Stimulated activated CD8-positive, alpha-beta memory T cell treated with anti-CD3 and anti-CD28 coated beads, Interleukin-15, amount 100 ng/mL, for 4 hours (primary cell): ENCODE measurements at regions not wholly inside any gene's neighbourhood (a gene's known extent, or its start where the extent isn't known, plus 50 kb on each side); places are given as distances from the start of the nearest gene placed in this dataset.
A peak's percentile ranks its signal among the peaks of the same experiment; 100 is the strongest.
"Not testable (repeated sequence)": the region's sequence is repeated elsewhere in the genome, so short reads cannot be mapped to it uniquely, and the experiment has no call there.

Experiments
- DNase-seq, 2 donors: peaks; one replicate each; pipeline ENCODE4 v3.0.0-alpha.2; 2020; ENCODE audit warnings: low read depth in 2 of 2

- DNase-seq = no peak
These were observed 197.4 kb upstream of the TBL1X start for GRCh38 chrX:9267415-9267814.

- DNase-seq = no peak
These were observed 195.7 kb upstream of the TBL1X start for GRCh38 chrX:9269134-9269533.

- DNase-seq = no peak
These were observed 192.9 kb upstream of the TBL1X start for GRCh38 chrX:9271789-9272525.

GRCh38 chrX:9273744-9274143 is 191.1 kb upstream of the TBL1X start:
- no peak for DNase-seq

GRCh38 chrX:9278475-9279233 is 186.2 kb upstream of the TBL1X start:
- DNase-seq = no peak

GRCh38 chrX:9279234-9279544 is 185.7 kb upstream of the TBL1X start:
- DNase-seq = no peak

- DNase-seq = no peak
These were observed 184.0 kb upstream of the TBL1X start for GRCh38 chrX:9280831-9281230.

- no peak for DNase-seq
These were observed 182.5 kb upstream of the TBL1X start for GRCh38 chrX:9282325-9282724.

- peak; percentile 32 to 49 for DNase-seq
These were observed 179.5 kb upstream of the TBL1X start for GRCh38 chrX:9285342-9285771.

GRCh38 chrX:9286234-9286633 is 178.6 kb upstream of the TBL1X start:
- DNase-seq = no peak

- no peak for DNase-seq
These were observed 173.2 kb upstream of the TBL1X start for GRCh38 chrX:9291629-9292028.

- no peak for DNase-seq
These were observed 171.8 kb upstream of the TBL1X start for GRCh38 chrX:9293051-9293496.

GRCh38 chrX:9293903-9294302 is 171.0 kb upstream of the TBL1X start:
- DNase-seq = no peak

GRCh38 chrX:9295551-9295950 is 169.3 kb upstream of the TBL1X start:
- no peak for DNase-seq

GRCh38 chrX:9298221-9298620 is 166.6 kb upstream of the TBL1X start:
- DNase-seq = no peak

GRCh38 chrX:9299681-9300080 is 165.2 kb upstream of the TBL1X start:
- not testable (repeated sequence) for DNase-seq

- no peak for DNase-seq
These were observed 163.0 kb upstream of the TBL1X start for GRCh38 chrX:9301836-9302235.

GRCh38 chrX:9302381-9302780 is 162.5 kb upstream of the TBL1X start:
- DNase-seq = no peak

- DNase-seq = no peak
These were observed 156.4 kb upstream of the TBL1X start for GRCh38 chrX:9308426-9308825.

- no peak for DNase-seq
These were observed 154.2 kb upstream of the TBL1X start for GRCh38 chrX:9310616-9311015.

GRCh38 chrX:9311421-9312160 is 153.3 kb upstream of the TBL1X start:
- no peak for DNase-seq
